GM23338 (cell line): ENCODE measurements at regions not wholly inside any gene's neighbourhood (a gene's known extent, or its start where the extent isn't known, plus 50 kb on each side); places are given as distances from the start of the nearest gene placed in this dataset.

Experiments
- ATAC-seq: fragments of 200-7000 bp; cut with Tn5 transposase; 3 replicates; pipeline ENCODE4 v1.9.1; 2020
- DNase-seq: peaks from one replicate; pipeline ENCODE4 v3.0.0-alpha.2; 2015; ENCODE audit warnings: low spot score
- H2AFZ ChIP-seq: fragments of 200-600 bp; sonication (generic); 2 replicates; pipeline ENCODE4 v1.8.0; 2016; ENCODE audit warnings: antibody characterized with exemption, mild to moderate bottlenecking, moderate library complexity
- H3F3A ChIP-seq: fragments of 200-600 bp; sonication (generic); replicated peaks from 2 replicates; pipeline ENCODE4 v1.8.0; 2017; ENCODE audit warnings: antibody characterized with exemption, mixed run types, low read depth
- H3K27ac ChIP-seq: fragments of 200-600 bp; sonication (generic); 2 replicates; pipeline ENCODE4 v1.6.1; 2016; ENCODE audit warnings: low read depth
- H3K27me3 ChIP-seq: fragments of 200-600 bp; sonication (generic); 2 replicates; pipeline ENCODE4 v1.8.0; 2016; ENCODE audit warnings: mild to moderate bottlenecking, mixed run types, moderate library complexity; ENCODE audit not compliant: insufficient read depth
- H3K36me3 ChIP-seq: fragments of 200-600 bp; sonication (generic); 2 replicates; pipeline ENCODE4 v1.8.0; 2016; ENCODE audit warnings: mild to moderate bottlenecking; ENCODE audit not compliant: insufficient read depth
- H3K4me1 ChIP-seq: fragments of 200-600 bp; sonication (generic); 2 replicates; pipeline ENCODE4 v1.8.0; 2016; ENCODE audit warnings: mild to moderate bottlenecking, moderate library complexity; ENCODE audit not compliant: insufficient read depth
- H3K4me2 ChIP-seq: fragments of 200-600 bp; sonication (generic); 2 replicates; pipeline ENCODE4 v1.7.1; 2017; ENCODE audit warnings: mixed run types
- H3K4me3 ChIP-seq: fragments of 200-600 bp; sonication (generic); 2 replicates; pipeline ENCODE4 v1.6.1; 2016; ENCODE audit warnings: mixed run types
- H3K79me2 ChIP-seq: fragments of 200-600 bp; sonication (generic); replicated peaks from 2 replicates; pipeline ENCODE4 v1.8.0; 2017; ENCODE audit warnings: mild to moderate bottlenecking; ENCODE audit not compliant: insufficient read depth
- H3K9me2 ChIP-seq: fragments of 200-600 bp; sonication (generic); 2 replicates; pipeline ENCODE4 v1.8.0; 2017; ENCODE audit not compliant: insufficient read depth
- H4K20me1 ChIP-seq: fragments of 200-600 bp; sonication (generic); replicated peaks from 2 replicates; pipeline ENCODE4 v1.8.0; 2017; ENCODE audit warnings: mild to moderate bottlenecking; ENCODE audit not compliant: insufficient read depth
- H3K27ac Mint-ChIP-seq: 2 replicates; pipeline ENCODE4 v1.8.0; 2020; ENCODE audit warnings: inconsistent platforms, mild to moderate bottlenecking, moderate library complexity, mixed read lengths
- H3K27me3 Mint-ChIP-seq: 3 replicates; pipeline ENCODE4 v1.8.0; 2022; ENCODE audit warnings: low read depth, mild to moderate bottlenecking, moderate library complexity, mixed read lengths, inconsistent platforms; ENCODE audit not compliant: insufficient read depth, poor library complexity
- H3K36me3 Mint-ChIP-seq: 3 replicates; pipeline ENCODE4 v1.8.0; 2021; ENCODE audit warnings: low read depth, mild to moderate bottlenecking, inconsistent platforms, moderate library complexity, mixed read lengths
- H3K4me1 Mint-ChIP-seq: 3 replicates; pipeline ENCODE4 v1.8.0; 2020; ENCODE audit warnings: mild to moderate bottlenecking, inconsistent platforms, mixed read lengths
- H3K4me3 Mint-ChIP-seq: 3 replicates; pipeline ENCODE4 v1.8.0; 2021; ENCODE audit warnings: moderate library complexity, mild to moderate bottlenecking, inconsistent platforms, mixed read lengths
- H3K9me3 Mint-ChIP-seq: 3 replicates; pipeline ENCODE4 v1.8.0; 2020; ENCODE audit warnings: moderate library complexity, mild to moderate bottlenecking, inconsistent platforms, mixed read lengths
- CREB1 ChIP-seq: fragments of 250-450 bp; sonication (Bioruptor Pico); IDR thresholded peaks from 2 replicates; pipeline ENCODE4 v1.5.0; 2020; ENCODE audit warnings: low read depth, mild to moderate bottlenecking, moderate library complexity
- EZH2 ChIP-seq: fragments of 200-600 bp; sonication (generic); IDR thresholded peaks from one replicate; pipeline ENCODE4 v1.8.0; 2017; ENCODE audit warnings: antibody characterized with exemption, mild to moderate bottlenecking, low read depth; ENCODE audit not compliant: unreplicated experiment
- EZH2phosphoT487 ChIP-seq: fragments of 200-600 bp; sonication (generic); IDR thresholded peaks from one replicate; pipeline ENCODE4 v1.8.1; 2018; ENCODE audit warnings: antibody characterized with exemption; ENCODE audit not compliant: unreplicated experiment
- JUNB ChIP-seq: IDR thresholded peaks from one replicate; pipeline ENCODE4 v1.6.1; 2016; ENCODE audit warnings: antibody characterized with exemption; ENCODE audit not compliant: unreplicated experiment
- NANOG ChIP-seq: IDR thresholded peaks from 2 replicates; pipeline ENCODE4 v1.6.1; 2016; ENCODE audit warnings: antibody characterized with exemption, borderline replicate concordance
- POLR2AphosphoS5 ChIP-seq: IDR thresholded peaks from 2 replicates; pipeline ENCODE4 v1.6.1; 2016; ENCODE audit warnings: antibody characterized with exemption, low read depth
- STAT1 ChIP-seq: IDR thresholded peaks from one replicate; pipeline ENCODE4 v1.6.1; 2016; ENCODE audit warnings: antibody characterized with exemption; ENCODE audit not compliant: unreplicated experiment
- ZNF114 ChIP-seq: fragments of 250-450 bp; sonication (Bioruptor Pico); IDR thresholded peaks from 2 replicates; pipeline ENCODE4 v1.5.0; 2020; ENCODE audit warnings: mild to moderate bottlenecking, moderate library complexity
- ZNF331 ChIP-seq: fragments of 250-450 bp; sonication (Bioruptor Pico); IDR thresholded peaks from 2 replicates; pipeline ENCODE4 v1.5.0; 2020; ENCODE audit warnings: low read depth, mild to moderate bottlenecking, moderate library complexity
- TF ChIP-seq, protein P1 (sequence below): IDR thresholded peaks from one replicate; pipeline ENCODE4 v1.6.1; 2018; ENCODE audit warnings: antibody characterized with exemption; ENCODE audit not compliant: unreplicated experiment
- TF ChIP-seq, protein P2 (sequence below), 2 experiments: fragments of 200-600 bp in 1 of 2; sonication (generic) in 1 of 2; conservative IDR thresholded peaks; 2 replicates each; pipeline versions ENCODE4 v1.5.1 to v1.6.1; 2016 to 2017; ENCODE audit warnings: antibody characterized with exemption in 2 of 2, low read depth in 2 of 2, mild to moderate bottlenecking in 2 of 2, moderate library complexity in 1 of 2
- TF ChIP-seq, protein P3 (sequence below): fragments of 250-450 bp; sonication (Bioruptor Pico); IDR thresholded peaks from 2 replicates; pipeline ENCODE4 v1.5.0; 2020; ENCODE audit warnings: mild to moderate bottlenecking, moderate library complexity
- TF ChIP-seq, protein P4 (sequence below): IDR thresholded peaks from 2 replicates; pipeline ENCODE4 v1.6.1; 2016; ENCODE audit warnings: antibody characterized with exemption

DNA sequence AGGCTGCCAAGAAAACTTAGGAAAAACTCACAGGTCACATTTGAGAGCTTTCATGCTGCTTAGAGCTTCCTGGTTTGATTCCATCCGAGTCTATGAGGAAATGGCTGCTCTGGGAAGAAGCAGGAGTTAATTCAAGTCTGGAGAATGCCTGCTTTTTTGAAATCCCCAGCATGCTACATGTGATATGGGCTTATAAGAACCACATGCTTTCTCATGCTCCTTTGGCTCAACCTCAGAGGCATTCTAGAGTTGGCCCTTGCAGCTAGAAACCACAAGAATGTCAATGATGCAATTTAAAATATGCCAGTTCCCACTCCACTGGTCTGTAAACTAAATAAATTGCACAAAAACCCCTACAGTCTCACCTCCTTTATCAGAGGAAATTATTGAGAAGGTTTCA is 142.9 kb upstream of the OLIG3 start:
- H3K27ac Mint-ChIP-seq: no peak overlapping the region
- H3K4me2 ChIP-seq: no peak overlapping the region

More for the DNA sequence above, 142.9 kb upstream of the OLIG3 start:
- DNase-seq (no peak), ATAC-seq (no peak)
- Mint-ChIP-seq H3K9me3 (no peaks in the 10 kb centered on the region), H3K27me3 (no peaks in the 10 kb centered on the region), H3K36me3 (no peaks in the 10 kb centered on the region), H3K4me1 (no peaks in the 10 kb centered on the region; the same call in 2 of the 3 replicates), H3K4me3 (no peak overlapping the region)
- no peak overlapping the region for H3K4me3 ChIP-seq
- no peaks in the 10 kb centered on the region for H3K36me3 ChIP-seq
- TF ChIP-seq EZH2 (no peak), EZH2phosphoT487 (no peak), ZNF114 (CRISPR knock-in tag) (no peak), JUNB (no peak), CREB1 (no peak), POLR2AphosphoS5 (no peak), NANOG (no peak), ZNF331 (CRISPR knock-in tag) (no peak), STAT1 (no peak)
- TF ChIP-seq, protein P1, sequence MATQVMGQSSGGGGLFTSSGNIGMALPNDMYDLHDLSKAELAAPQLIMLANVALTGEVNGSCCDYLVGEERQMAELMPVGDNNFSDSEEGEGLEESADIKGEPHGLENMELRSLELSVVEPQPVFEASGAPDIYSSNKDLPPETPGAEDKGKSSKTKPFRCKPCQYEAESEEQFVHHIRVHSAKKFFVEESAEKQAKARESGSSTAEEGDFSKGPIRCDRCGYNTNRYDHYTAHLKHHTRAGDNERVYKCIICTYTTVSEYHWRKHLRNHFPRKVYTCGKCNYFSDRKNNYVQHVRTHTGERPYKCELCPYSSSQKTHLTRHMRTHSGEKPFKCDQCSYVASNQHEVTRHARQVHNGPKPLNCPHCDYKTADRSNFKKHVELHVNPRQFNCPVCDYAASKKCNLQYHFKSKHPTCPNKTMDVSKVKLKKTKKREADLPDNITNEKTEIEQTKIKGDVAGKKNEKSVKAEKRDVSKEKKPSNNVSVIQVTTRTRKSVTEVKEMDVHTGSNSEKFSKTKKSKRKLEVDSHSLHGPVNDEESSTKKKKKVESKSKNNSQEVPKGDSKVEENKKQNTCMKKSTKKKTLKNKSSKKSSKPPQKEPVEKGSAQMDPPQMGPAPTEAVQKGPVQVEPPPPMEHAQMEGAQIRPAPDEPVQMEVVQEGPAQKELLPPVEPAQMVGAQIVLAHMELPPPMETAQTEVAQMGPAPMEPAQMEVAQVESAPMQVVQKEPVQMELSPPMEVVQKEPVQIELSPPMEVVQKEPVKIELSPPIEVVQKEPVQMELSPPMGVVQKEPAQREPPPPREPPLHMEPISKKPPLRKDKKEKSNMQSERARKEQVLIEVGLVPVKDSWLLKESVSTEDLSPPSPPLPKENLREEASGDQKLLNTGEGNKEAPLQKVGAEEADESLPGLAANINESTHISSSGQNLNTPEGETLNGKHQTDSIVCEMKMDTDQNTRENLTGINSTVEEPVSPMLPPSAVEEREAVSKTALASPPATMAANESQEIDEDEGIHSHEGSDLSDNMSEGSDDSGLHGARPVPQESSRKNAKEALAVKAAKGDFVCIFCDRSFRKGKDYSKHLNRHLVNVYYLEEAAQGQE: no peak
- TF ChIP-seq, protein P2, sequence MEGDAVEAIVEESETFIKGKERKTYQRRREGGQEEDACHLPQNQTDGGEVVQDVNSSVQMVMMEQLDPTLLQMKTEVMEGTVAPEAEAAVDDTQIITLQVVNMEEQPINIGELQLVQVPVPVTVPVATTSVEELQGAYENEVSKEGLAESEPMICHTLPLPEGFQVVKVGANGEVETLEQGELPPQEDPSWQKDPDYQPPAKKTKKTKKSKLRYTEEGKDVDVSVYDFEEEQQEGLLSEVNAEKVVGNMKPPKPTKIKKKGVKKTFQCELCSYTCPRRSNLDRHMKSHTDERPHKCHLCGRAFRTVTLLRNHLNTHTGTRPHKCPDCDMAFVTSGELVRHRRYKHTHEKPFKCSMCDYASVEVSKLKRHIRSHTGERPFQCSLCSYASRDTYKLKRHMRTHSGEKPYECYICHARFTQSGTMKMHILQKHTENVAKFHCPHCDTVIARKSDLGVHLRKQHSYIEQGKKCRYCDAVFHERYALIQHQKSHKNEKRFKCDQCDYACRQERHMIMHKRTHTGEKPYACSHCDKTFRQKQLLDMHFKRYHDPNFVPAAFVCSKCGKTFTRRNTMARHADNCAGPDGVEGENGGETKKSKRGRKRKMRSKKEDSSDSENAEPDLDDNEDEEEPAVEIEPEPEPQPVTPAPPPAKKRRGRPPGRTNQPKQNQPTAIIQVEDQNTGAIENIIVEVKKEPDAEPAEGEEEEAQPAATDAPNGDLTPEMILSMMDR (conservative IDR thresholded peaks at IDR 0.05; ENCODE audit: low read depth in 2 of 2): no peak
- TF ChIP-seq, protein P3, sequence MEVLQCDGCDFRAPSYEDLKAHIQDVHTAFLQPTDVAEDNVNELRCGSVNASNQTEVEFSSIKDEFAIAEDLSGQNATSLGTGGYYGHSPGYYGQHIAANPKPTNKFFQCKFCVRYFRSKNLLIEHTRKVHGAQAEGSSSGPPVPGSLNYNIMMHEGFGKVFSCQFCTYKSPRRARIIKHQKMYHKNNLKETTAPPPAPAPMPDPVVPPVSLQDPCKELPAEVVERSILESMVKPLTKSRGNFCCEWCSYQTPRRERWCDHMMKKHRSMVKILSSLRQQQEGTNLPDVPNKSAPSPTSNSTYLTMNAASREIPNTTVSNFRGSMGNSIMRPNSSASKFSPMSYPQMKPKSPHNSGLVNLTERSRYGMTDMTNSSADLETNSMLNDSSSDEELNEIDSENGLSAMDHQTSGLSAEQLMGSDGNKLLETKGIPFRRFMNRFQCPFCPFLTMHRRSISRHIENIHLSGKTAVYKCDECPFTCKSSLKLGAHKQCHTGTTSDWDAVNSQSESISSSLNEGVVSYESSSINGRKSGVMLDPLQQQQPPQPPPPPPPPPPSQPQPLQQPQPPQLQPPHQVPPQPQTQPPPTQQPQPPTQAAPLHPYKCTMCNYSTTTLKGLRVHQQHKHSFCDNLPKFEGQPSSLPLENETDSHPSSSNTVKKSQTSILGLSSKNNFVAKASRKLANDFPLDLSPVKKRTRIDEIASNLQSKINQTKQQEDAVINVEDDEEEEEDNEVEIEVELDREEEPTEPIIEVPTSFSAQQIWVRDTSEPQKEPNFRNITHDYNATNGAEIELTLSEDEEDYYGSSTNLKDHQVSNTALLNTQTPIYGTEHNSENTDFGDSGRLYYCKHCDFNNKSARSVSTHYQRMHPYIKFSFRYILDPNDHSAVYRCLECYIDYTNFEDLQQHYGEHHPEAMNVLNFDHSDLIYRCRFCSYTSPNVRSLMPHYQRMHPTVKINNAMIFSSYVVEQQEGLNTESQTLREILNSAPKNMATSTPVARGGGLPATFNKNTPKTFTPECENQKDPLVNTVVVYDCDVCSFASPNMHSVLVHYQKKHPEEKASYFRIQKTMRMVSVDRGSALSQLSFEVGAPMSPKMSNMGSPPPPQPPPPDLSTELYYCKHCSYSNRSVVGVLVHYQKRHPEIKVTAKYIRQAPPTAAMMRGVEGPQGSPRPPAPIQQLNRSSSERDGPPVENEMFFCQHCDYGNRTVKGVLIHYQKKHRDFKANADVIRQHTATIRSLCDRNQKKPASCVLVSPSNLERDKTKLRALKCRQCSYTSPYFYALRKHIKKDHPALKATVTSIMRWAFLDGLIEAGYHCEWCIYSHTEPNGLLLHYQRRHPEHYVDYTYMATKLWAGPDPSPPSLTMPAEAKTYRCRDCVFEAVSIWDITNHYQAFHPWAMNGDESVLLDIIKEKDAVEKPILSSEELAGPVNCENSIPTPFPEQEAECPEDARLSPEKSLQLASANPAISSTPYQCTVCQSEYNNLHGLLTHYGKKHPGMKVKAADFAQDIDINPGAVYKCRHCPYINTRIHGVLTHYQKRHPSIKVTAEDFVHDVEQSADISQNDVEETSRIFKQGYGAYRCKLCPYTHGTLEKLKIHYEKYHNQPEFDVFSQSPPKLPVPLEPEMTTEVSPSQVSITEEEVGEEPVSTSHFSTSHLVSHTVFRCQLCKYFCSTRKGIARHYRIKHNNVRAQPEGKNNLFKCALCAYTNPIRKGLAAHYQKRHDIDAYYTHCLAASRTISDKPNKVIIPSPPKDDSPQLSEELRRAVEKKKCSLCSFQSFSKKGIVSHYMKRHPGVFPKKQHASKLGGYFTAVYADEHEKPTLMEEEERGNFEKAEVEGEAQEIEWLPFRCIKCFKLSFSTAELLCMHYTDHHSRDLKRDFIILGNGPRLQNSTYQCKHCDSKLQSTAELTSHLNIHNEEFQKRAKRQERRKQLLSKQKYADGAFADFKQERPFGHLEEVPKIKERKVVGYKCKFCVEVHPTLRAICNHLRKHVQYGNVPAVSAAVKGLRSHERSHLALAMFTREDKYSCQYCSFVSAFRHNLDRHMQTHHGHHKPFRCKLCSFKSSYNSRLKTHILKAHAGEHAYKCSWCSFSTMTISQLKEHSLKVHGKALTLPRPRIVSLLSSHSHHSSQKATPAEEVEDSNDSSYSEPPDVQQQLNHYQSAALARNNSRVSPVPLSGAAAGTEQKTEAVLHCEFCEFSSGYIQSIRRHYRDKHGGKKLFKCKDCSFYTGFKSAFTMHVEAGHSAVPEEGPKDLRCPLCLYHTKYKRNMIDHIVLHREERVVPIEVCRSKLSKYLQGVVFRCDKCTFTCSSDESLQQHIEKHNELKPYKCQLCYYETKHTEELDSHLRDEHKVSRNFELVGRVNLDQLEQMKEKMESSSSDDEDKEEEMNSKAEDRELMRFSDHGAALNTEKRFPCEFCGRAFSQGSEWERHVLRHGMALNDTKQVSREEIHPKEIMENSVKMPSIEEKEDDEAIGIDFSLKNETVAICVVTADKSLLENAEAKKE: no peak
- TF ChIP-seq, protein P4, sequence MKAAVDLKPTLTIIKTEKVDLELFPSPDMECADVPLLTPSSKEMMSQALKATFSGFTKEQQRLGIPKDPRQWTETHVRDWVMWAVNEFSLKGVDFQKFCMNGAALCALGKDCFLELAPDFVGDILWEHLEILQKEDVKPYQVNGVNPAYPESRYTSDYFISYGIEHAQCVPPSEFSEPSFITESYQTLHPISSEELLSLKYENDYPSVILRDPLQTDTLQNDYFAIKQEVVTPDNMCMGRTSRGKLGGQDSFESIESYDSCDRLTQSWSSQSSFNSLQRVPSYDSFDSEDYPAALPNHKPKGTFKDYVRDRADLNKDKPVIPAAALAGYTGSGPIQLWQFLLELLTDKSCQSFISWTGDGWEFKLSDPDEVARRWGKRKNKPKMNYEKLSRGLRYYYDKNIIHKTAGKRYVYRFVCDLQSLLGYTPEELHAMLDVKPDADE: no peak
- H4K20me1 ChIP-seq: no peaks in the 10 kb centered on the region
- H3K27ac ChIP-seq: no peak overlapping the region
- H2AFZ ChIP-seq: no peak overlapping the region
- no peaks in the 10 kb centered on the region for H3K79me2 ChIP-seq
- no peaks in the 10 kb centered on the region for H3F3A ChIP-seq
- H3K27me3 ChIP-seq: no peaks in the 10 kb centered on the region
- 0 out of 2 replicates have a peak, but pooled peaks cover 3% of the 10 kb centered on the region for H3K9me2 ChIP-seq
- H3K4me1 ChIP-seq: no peaks in the 10 kb centered on the region
